HG03139 (cell line): ENCODE measurements at regions not wholly inside any gene's neighbourhood (a gene's known extent, or its start where the extent isn't known, plus 50 kb on each side); places are given as distances from the start of the nearest gene placed in this dataset.

Experiments used
- ATAC-seq: cut with Tn5 transposase; IDR thresholded peaks from one replicate; pipeline ENCODE4 v1.9.1; 2021; ENCODE audit not compliant: unreplicated experiment

- no peak for ATAC-seq
These were observed 60.7 kb upstream of the BCAT1 start for GRCh38 chr12:25009496-25010092.

GRCh38 chr12:25005376-25005775 is 56.5 kb upstream of the BCAT1 start:
- ATAC-seq = no peak

- ATAC-seq = no peak
These were observed 55.5 kb upstream of the BCAT1 start for GRCh38 chr12:25004447-25004846.

- ATAC-seq = no peak
These were observed 52.4 kb upstream of the BCAT1 start for GRCh38 chr12:25001311-25001710.
